Cardiac septum (tissue), 1 donor: ENCODE measurements at regions not wholly inside any gene's neighbourhood (a gene's known extent, or its start where the extent isn't known, plus 50 kb on each side); places are given as distances from the start of the nearest gene placed in this dataset.
"Not testable (repeated sequence)": the region's sequence is repeated elsewhere in the genome, so short reads cannot be mapped to it uniquely, and the experiment has no call there.

ENCODE experiments used
- DNase-seq: peaks from one replicate; pipeline ENCODE4 v3.0.0-alpha.2; 2020; ENCODE audit warnings: low spot score
- intact Hi-C: fragments of 100-400 bp; cut with DNase I; formaldehyde crosslinking; loops from one replicate; pipeline ENCODE4 v1.14.0; 2022
- donor health status: DM: no; HTN: no; CAD: no.

DNA sequence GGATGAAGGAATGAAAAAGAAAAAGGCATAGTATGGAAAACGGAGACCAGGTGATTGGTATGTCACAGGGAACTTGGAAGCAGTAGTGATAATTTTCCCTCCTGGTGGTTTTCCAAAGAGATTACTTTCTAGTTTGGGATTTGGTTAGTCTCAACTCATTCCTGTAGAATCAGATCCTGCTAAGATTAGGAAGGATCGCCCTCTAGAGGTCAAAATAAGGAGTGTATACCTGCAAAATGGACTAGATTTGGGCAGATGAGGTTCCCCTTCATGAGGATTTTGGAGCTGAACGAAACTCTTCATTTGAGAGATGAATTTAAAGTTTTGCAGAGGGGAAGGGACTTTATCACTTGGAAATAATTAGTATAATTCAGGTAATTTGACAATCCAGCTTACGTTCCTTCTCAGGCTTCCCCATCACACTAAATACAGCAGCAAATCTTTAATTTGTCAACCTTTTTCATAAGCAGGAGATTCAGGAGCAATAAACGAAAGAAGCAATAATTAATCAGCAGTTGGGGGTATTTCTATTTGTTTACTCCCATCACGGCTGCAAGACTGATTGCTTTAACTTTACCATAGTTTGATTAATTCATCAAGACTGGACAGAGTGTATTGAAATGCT is 65.2 kb downstream of the CCDC195 start:
- no peak for DNase-seq
- intact Hi-C loops, result loop anchor here (1.0 kb wide), 1 partner anchor 294 kb away; no protein-coding TSS in a partner anchor

GRCh38 chr2:224647684-224648083 is 62.5 kb upstream of the CUL3 start:
- not testable (repeated sequence) for DNase-seq
- intact Hi-C loops, result loop anchor here (10.0 kb wide), 1 partner anchor 193 kb away; no protein-coding TSS in a partner anchor

DNA sequence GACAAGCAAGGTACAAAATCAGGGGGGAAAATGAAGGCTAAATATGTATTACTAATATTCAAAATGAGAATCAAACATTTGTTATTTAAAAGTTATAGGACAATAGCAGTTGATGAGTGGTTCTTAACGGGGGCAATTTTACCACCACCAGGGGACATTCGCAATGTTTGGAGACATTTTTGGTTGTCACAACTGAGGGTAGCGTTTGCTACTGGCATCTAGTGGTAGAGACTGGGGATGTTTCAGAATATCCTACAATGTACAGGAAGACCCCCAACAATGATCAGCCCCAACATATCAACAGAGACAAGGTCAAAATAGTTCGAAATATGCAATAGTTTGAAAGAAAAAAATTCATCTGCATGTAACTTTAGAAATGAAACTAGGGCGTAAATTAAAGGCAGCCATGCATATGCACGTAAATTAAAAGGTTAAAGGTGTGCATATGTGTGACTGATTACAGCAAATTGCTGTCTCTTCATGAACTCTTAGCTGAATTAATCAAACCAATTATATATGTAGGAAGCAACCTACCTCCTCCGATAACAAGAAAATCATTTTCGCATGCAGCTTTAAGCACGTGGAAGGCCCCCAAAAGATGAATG is 61.2 kb upstream of the CUL3 start:
- intact Hi-C loops, result loop anchor here (10.0 kb wide), 1 partner anchor 192 kb away; no protein-coding TSS in a partner anchor
- no peak for DNase-seq

GRCh38 chr2:224645722-224646121 is 60.6 kb upstream of the CUL3 start:
- intact Hi-C loops, result loop anchor here (10.0 kb wide), 1 partner anchor 191 kb away; no protein-coding TSS in a partner anchor
- no peak for DNase-seq

DNA sequence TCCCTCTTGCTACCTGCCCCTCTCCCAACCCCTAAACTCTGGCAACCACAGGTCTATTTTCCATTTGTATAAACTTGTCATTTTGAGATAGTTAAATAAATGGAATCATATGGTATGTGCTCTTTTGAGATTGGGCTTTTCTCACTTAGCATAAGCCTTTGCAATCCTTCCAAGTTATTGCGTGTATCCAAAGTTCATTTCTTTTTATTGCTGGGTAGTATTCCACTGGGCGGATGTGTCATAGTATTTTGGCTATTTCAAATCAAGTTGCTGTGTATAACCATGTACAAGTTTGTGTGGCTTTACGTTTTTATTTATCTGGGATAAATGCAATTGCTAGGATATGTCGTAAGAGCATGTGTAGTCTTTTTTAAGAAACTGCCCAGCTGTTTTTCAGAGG is 55.5 kb upstream of the CUL3 start:
- intact Hi-C loops, result loop anchor here (10.0 kb wide), 1 partner anchor 186 kb away; no protein-coding TSS in a partner anchor
- no peak for DNase-seq

DNA sequence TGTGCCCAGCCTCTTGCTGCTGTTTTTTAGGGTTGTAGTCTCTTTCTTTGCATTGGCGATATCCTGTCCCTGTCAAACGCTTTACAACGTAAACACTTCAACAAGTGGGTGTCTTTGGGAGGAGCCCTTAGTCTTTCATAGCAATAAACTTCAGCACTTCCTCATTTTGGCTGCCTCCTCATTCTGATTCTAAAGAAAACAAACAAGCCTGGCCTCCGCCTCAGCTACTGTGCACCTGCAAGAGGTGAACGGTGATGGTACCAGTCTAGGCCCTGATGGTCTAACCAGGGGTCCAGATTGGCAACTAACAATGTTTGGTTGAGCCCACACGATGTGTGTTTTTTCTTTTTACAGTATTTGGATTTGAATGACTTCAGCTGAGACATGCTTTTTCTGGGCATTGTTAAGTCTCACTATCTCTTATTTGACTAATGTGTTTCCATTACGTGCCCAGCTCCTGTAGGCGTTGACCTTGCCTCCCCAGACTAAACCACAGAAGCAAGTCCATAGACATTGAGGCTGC is 53.2 kb upstream of the CUL3 start:
- intact Hi-C loops, result no loop called here
- DNase-seq, result no peak
